ENCODE measurements at regions not wholly inside any gene's neighbourhood (a gene's known extent, or its start where the extent isn't known, plus 50 kb on each side); places are given as distances from the start of the nearest gene placed in this dataset.
"Not testable (repeated sequence)": the region's sequence is repeated elsewhere in the genome, so short reads cannot be mapped to it uniquely, and the experiment has no call there.

DNA sequence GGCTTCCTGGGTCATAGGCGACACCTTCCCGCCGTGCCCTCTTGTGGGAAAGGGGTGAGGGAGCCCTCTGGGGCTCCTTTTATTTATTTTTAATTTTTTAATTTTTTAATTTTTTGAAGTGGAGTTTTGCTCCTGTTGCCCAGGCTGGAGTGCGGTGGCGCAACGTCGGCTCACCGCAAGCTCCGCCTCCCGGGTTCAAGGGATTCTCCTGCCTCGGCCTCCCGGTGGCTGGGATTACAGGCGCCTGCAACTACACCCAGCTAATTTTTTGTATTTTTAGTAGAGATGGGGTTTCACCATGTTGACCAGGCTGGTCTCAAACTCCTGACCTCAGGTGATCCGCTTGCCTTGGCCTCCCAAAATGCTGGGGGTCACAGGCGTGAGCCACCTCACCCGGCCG lies 49.9 kb upstream of the ELFN1 start:
- not testable (repeated sequence) for H3K4me3 ChIP-seq (IDR thresholded peaks at IDR 0.05; ENCODE audit: insufficient read depth, low read depth, low read length); H3K4me2 ChIP-seq; H4K20me1 ChIP-seq (ENCODE audit: insufficient read depth); H3K79me2 ChIP-seq (ENCODE audit: insufficient read depth, low read depth); H3K36me3 ChIP-seq (ENCODE audit: insufficient read depth); H3K9ac ChIP-seq; H3K4me1 ChIP-seq (ENCODE audit: low read depth, poor library complexity, severe bottlenecking); H3K27ac ChIP-seq; H2AFZ ChIP-seq (ENCODE audit: low read depth)
- peaks cover 57% of the 10 kb centered on the region for H3K27me3 ChIP-seq (ENCODE audit: insufficient read depth, low read depth)

DNA sequence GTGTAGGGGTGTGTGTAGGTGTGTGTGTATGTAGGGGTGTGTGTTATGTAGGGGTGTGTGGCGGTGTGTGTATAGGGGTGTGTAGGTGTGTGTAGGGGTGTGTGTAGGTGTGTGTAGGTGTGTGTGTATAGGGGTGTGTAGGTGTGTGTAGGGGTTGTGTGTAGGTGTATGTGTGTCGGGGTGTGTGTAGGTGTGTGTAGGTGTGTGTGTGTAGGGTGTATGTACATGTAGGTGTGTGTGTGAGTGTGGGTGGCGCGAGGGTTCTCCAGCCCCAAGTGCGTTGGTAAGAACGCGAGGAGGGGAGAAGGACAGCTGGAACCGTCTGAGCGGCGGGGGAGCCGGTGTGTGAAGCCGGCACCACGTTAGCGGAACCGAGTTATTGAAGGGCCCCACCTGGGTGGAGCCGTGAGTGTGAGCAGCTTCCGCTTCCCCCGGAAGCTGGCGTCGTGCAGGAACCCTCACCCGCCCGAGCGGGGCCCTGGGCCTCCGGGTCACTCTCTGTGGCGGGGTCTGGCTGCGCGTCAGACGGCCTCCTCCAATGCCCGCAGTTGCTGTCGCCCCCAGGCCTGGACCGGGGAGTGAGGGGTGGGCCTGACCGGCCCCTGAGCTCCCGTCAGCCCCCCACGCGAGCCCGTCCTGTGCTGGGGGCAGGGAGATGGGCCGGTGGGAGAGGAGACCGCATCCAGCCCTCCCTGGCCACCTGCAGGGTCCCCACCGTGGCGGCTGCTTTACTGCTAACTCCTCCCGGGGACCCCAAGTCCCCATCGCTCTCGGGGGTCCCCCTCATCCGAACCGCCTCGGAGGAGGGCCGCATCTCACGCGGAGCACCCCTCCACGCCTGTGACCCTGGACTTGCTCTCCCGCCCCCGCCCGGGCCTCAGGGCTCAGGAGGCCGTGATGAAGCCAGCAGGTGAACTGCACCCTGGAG lies 49.6 kb upstream of the PSMG3 start:
- Histone ChIP-seq H2AFZ (ENCODE audit: low read depth) (no peak overlapping the region), H3K36me3 (ENCODE audit: insufficient read depth) (no peaks in the 10 kb centered on the region), H3K4me3 (IDR thresholded peaks at IDR 0.05; ENCODE audit: insufficient read depth, low read depth, low read length) (no peak overlapping the region), H3K27me3 (ENCODE audit: insufficient read depth, low read depth) (peaks cover 56% of the 10 kb centered on the region), H4K20me1 (ENCODE audit: insufficient read depth) (no peaks in the 10 kb centered on the region), H3K79me2 (ENCODE audit: insufficient read depth, low read depth) (no peaks in the 10 kb centered on the region), H3K27ac (no peak overlapping the region), H3K4me2 (no peak overlapping the region), H3K9ac (no peak overlapping the region), H3K4me1 (ENCODE audit: low read depth, poor library complexity, severe bottlenecking) (no peaks in the 10 kb centered on the region)
- TF ChIP-seq, protein P1, sequence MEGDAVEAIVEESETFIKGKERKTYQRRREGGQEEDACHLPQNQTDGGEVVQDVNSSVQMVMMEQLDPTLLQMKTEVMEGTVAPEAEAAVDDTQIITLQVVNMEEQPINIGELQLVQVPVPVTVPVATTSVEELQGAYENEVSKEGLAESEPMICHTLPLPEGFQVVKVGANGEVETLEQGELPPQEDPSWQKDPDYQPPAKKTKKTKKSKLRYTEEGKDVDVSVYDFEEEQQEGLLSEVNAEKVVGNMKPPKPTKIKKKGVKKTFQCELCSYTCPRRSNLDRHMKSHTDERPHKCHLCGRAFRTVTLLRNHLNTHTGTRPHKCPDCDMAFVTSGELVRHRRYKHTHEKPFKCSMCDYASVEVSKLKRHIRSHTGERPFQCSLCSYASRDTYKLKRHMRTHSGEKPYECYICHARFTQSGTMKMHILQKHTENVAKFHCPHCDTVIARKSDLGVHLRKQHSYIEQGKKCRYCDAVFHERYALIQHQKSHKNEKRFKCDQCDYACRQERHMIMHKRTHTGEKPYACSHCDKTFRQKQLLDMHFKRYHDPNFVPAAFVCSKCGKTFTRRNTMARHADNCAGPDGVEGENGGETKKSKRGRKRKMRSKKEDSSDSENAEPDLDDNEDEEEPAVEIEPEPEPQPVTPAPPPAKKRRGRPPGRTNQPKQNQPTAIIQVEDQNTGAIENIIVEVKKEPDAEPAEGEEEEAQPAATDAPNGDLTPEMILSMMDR (conservative IDR thresholded peaks at IDR 0.05; ENCODE audit: low read depth, low read length) = no peak
